Left lobe of liver (tissue), 2 donors: ENCODE measurements at regions not wholly inside any gene's neighbourhood (a gene's known extent, or its start where the extent isn't known, plus 50 kb on each side); places are given as distances from the start of the nearest gene placed in this dataset.

Source experiments
- ATAC-seq: fragments of 200-7000 bp; cut with Tn5 transposase; one replicate; pipeline ENCODE4 v1.9.1; 2020; ENCODE audit warnings: mild to moderate bottlenecking, moderate library complexity
- DNase-seq: peaks from one replicate; pipeline ENCODE4 v3.0.0-alpha.2; 2020; ENCODE audit warnings: low spot score
- donor health status: DM: no; HTN: no; CAD: no; lungs with moderate emphysema.
- donor health status: DM: no; HTN: yes; CAD: no.

- DNase-seq (no peak), ATAC-seq (no peak)
These were observed 566.9 kb downstream of the BCKDHB start for GRCh38 chr6:80673367-80673766.

GRCh38 chr6:80667006-80667405, 560.5 kb downstream of the BCKDHB start:
- DNase-seq (no peak), ATAC-seq (no peak)

GRCh38 chr6:80658926-80659325, 552.5 kb downstream of the BCKDHB start:
- DNase-seq (no peak), ATAC-seq (no peak)

- ATAC-seq (no peak), DNase-seq (no peak)
These were observed 540.7 kb downstream of the BCKDHB start for GRCh38 chr6:80647156-80647555.

DNA sequence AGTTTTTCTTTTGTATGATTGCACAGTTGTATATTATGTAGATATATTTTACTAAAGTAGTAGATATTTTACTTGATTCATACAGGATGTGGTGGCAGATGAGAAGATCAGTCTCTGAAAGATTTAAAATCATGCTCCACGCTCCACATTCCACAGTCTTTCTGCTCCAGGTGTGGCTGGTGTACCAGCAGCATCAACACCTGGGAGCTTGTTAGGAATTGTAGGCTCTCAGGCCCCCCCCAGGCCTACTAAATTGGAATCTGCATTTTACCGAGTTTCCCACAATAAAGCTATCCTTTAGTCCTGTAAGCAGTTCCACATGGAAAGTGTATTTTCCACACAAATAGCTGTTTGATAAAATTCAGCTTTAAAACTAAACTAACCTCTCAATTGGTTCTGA, 537.4 kb downstream of the BCKDHB start:
- DNase-seq (no peak), ATAC-seq (no peak)

DNA sequence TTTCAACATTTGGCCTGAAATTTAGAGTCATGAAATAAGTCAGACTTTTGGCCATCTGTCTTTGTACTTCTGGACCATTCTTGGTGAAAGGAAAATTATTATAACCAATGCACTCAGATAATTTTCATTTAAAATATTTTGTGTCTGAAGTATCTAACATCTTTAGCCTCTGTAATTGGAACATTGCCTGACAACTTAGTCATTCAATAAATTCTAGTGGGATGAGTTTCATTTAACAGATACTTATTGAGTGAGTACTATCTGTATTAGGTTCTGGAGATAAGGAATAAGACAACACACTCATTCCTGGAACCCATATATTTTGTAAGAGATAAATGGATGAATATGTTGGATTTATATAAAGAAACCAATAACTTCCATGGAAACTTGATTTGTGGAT, 536.0 kb downstream of the BCKDHB start:
- ATAC-seq: no peak
- no peak for DNase-seq

GRCh38 chr6:80641591-80641990, 535.1 kb downstream of the BCKDHB start:
- DNase-seq (no peak), ATAC-seq (no peak)

DNA sequence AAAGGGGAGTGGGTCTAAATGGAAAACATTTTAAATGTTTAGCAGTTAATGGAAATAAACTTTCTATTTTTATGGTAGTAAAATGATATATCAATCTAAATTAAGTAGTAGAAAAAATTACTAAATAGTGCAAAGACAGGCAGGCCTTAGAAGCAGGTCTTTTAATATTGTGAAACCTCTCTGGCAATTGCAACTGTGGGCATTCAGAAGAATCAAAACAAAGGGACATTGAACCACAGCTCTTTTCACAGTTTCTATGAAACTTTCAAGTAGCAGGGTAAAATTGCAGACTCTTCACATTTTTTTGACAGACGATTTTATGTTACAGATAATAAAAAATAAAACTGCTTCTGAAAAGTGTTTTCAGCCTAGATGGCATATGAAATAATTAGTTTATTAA, 533.7 kb downstream of the BCKDHB start:
- no peak for DNase-seq
- peak; percentile 56 for ATAC-seq

- no peak for DNase-seq
- no peak for ATAC-seq
These were observed 532.7 kb downstream of the BCKDHB start for GRCh38 chr6:80639181-80639629.

DNA sequence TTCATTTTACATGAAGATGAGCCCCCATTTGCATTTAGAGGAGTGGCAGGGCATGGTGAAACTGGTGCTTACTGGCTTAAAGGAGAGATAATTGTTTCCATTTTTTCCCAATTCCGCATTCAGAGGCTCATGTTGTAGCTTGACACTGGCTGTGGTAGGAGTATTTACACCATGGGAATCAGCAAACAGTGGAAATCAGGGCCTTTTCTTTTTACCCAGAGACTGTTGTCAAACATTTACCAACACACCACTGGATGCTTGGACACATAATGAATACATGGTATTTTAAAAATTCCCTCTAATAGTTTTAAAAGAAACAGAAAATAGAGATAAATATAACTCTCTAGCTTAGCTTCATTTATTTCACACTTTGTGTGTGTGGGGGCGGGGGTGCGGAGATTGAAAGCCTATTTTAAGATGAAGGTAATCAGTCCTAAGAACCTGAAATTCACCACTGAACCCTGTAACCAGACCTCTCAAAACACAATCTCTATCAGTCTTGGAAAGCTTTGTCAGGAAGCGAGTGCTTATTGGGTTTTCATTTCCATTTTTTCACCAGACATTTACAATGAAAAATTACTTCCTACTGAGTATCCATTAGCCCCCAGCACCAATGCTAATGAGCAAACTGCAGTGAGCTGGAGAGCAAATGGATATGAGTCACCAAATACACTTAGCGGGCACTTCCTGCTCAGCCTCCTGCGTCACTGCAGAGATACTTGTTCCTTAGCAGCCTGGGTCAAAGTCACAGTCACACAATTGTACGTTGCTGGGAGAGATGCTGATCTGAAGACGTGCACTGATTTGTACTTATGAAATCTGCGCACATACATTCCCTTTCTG, 532.0 kb downstream of the BCKDHB start:
- DNase-seq: no peak

DNA sequence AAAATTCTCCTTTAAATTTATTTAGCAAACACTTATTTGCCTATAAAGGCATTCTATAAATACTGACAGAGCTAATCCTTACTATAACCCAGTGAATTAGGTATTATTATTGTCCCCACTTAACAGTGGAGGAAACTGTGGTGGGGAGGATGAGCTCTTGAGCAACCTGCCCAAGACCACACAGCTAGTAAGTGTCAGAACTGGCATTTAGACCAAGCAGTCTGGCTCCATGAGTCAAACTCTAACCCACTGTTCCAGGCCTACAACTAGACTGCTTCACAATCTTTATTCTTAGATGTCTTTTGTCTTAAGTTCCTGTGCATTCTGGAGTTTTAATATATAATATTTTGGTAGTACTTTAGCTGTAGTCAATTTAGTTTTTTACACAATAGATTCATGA, 530.8 kb downstream of the BCKDHB start:
- DNase-seq: no peak
- ATAC-seq: no peak

More for the DNA sequence above, 532.0 kb downstream of the BCKDHB start:
- peak; percentile 69 for ATAC-seq

- no peak for ATAC-seq
These were observed 530.2 kb downstream of the BCKDHB start for GRCh38 chr6:80636689-80637088.

GRCh38 chr6:80633412-80633811, 526.9 kb downstream of the BCKDHB start:
- DNase-seq (no peak), ATAC-seq (no peak)

More at GRCh38 chr6:80636689-80637088, 530.2 kb downstream of the BCKDHB start:
- DNase-seq: no peak

- DNase-seq (no peak), ATAC-seq (no peak)
These were observed 518.9 kb downstream of the BCKDHB start for GRCh38 chr6:80625405-80625804.

- ATAC-seq (peak; percentile 12), DNase-seq (no peak)
These were observed 516.8 kb downstream of the BCKDHB start for GRCh38 chr6:80623066-80623815.

DNA sequence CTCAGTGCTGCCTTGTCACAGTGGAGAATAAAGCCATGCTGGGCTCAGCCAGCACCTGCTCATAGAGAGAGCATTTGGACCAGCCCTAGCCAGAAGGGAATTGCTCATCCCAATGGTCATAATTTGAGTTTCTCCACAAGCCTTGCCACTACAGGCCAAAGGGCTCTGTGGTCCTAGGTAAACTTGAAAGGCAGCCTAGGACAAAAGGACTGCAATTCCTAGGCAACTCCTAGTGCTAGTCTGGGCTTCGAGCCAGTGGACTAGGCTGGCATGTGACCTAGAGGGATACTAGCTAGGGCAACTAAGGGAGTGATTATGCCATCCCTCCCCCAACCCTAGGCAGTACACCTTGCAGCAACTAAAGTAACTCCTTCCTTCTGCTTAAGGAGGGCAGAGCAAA, 516.2 kb downstream of the BCKDHB start:
- DNase-seq (peak; percentile 91), ATAC-seq (peak; percentile 99)

- no peak for DNase-seq
- no peak for ATAC-seq
These were observed 512.5 kb downstream of the BCKDHB start for GRCh38 chr6:80618953-80619352.

- DNase-seq: no peak
- ATAC-seq: no peak
These were observed 504.4 kb downstream of the BCKDHB start for GRCh38 chr6:80610846-80611245.

DNA sequence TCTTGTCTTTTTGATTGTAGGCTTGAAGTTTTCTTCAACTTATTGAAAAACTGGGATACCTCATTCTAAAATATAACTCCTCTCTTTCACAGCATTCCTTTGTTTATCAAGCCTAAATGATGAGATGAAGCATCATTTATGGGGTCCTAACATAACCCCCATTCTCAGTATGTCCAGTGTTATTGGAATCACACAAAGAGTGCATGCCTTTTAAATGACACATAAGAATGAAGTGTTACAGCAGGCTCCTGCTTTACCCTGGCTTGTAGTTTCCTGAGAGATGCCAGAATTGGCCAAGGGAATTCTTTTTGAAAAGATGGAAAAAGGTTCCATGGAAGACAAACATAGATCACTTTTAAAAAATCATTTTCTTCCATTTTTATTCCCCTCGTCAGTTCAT, 502.4 kb downstream of the BCKDHB start:
- DNase-seq: no peak
- no peak for ATAC-seq

- ATAC-seq (peak; percentile 91), DNase-seq (no peak)
These were observed 501.4 kb downstream of the BCKDHB start for GRCh38 chr6:80607811-80608391.

DNA sequence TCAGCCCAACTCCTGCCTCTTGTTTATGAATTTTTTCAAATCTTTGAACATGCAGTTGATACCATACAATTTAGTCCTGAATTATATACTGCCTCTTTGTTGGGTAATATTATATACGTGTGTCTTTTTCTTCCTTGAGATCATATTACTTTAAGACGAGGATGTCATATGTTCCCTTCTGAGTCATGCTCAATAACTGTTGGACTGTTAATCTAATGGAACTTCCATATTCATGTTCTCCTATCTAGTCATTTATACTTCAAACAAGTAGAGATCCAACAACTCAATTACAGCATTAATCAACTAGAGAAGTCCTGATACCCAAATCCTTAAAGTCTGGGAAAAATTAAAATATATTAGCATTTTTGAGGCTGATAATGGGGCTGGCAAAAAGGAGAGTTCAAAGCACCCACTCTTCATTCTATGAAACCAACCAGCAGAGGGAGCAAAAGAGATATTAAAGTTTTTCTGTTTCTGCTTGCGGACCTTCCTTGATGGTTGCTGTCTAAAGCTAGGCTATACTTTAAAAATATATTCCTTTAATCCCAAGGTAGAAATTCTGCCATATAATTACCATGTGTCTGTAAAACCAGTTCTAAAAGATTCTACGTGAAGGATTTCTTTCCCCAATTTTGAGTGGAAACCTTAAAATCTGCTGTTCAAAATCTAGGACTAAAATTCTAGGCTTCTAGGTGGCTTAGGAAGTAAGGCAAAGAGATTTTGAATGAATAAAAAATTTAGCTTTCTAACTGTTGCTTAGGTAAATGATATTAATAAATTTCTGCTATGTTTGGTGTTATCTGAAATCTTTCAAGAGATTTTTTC, 498.9 kb downstream of the BCKDHB start:
- DNase-seq: no peak
- ATAC-seq: peak; percentile 87
